ENCODE measurements at regions not wholly inside any gene's neighbourhood (a gene's known extent, or its start where the extent isn't known, plus 50 kb on each side); places are given as distances from the start of the nearest gene placed in this dataset.

- no peak for DNase-seq (ENCODE audit: insufficient read length, low spot score)
- TF ChIP-seq PAX5 (IDR thresholded peaks at IDR 0.05; ENCODE audit: insufficient read depth, low read length, severe bottlenecking) (no peak), POLR2A (IDR thresholded peaks at IDR 0.05; ENCODE audit: low read depth, low read length) (no peak), TAF1 (IDR thresholded peaks at IDR 0.05; ENCODE audit: low read depth, low read length) (no peak)
- no peak for FAIRE-seq
These were observed 259.7 kb upstream of the PLET1 start for GRCh38 chr11:112520354-112520753.

- TF ChIP-seq SPI1 (IDR thresholded peaks at IDR 0.05; ENCODE audit: low read depth, low read length) (no peak), TAF1 (IDR thresholded peaks at IDR 0.05; ENCODE audit: low read depth, low read length) (no peak)
- no peak for FAIRE-seq
- no peak for DNase-seq (ENCODE audit: insufficient read length, low spot score)
These were observed 261.9 kb upstream of the PLET1 start for GRCh38 chr11:112522536-112522935.

GRCh38 chr11:112523031-112523430 lies 262.4 kb upstream of the PLET1 start:
- FAIRE-seq (no peak), DNase-seq (ENCODE audit: insufficient read length, low spot score) (no peak)
- TF ChIP-seq POLR2AphosphoS5 (IDR thresholded peaks at IDR 0.05; ENCODE audit: low read depth, low read length) (no peak), TAF1 (IDR thresholded peaks at IDR 0.05; ENCODE audit: low read depth, low read length) (no peak), SPI1 (IDR thresholded peaks at IDR 0.05; ENCODE audit: low read depth, low read length) (no peak), POLR2A (IDR thresholded peaks at IDR 0.05; ENCODE audit: low read depth, low read length) (no peak), POU2F2 (IDR thresholded peaks at IDR 0.05; ENCODE audit: low read depth, low read length) (no peak), PAX5 (IDR thresholded peaks at IDR 0.05; ENCODE audit: insufficient read depth, low read length, severe bottlenecking) (no peak)

GRCh38 chr11:112523477-112523876 lies 262.8 kb upstream of the PLET1 start:
- no peak for DNase-seq (ENCODE audit: insufficient read length, low spot score)
- no peak for TF ChIP-seq TAF1 (IDR thresholded peaks at IDR 0.05; ENCODE audit: low read depth, low read length)
- no peak for TF ChIP-seq PAX5 (IDR thresholded peaks at IDR 0.05; ENCODE audit: insufficient read depth, low read length, severe bottlenecking)
- no peak for TF ChIP-seq POLR2A (IDR thresholded peaks at IDR 0.05; ENCODE audit: low read depth, low read length)
- no peak for TF ChIP-seq SPI1 (IDR thresholded peaks at IDR 0.05; ENCODE audit: low read depth, low read length)
- TF ChIP-seq POU2F2 (IDR thresholded peaks at IDR 0.05; ENCODE audit: low read depth, low read length): no peak
- no peak for TF ChIP-seq POLR2AphosphoS5 (IDR thresholded peaks at IDR 0.05; ENCODE audit: low read depth, low read length)
- no peak for FAIRE-seq

DNA sequence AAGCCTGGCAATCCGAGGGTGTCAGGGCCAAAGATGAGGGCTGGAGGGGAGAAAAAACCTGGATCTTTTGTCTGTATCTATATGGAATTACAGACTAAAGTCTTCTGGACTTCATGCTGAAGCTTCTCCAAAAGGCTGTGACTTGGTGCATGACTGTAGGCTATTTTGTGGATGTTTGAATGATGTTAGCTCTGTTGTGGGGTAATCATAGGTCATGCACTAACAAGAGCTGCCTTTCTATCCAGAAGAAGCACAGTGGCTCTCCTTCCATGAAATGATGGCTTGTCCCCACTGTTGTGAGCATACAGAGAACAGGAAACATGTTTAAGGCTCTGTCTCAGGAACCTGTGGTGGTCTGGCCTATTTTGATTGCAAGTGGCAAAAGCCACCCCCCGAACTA lies 263.3 kb upstream of the PLET1 start:
- FAIRE-seq: no peak
- DNase-seq (ENCODE audit: insufficient read length, low spot score): no peak
- no peak for TF ChIP-seq TAF1 (IDR thresholded peaks at IDR 0.05; ENCODE audit: low read depth, low read length)
- no peak for TF ChIP-seq POU2F2 (IDR thresholded peaks at IDR 0.05; ENCODE audit: low read depth, low read length)
- TF ChIP-seq POLR2A (IDR thresholded peaks at IDR 0.05; ENCODE audit: low read depth, low read length): no peak
- no peak for TF ChIP-seq POLR2AphosphoS5 (IDR thresholded peaks at IDR 0.05; ENCODE audit: low read depth, low read length)
- TF ChIP-seq SPI1 (IDR thresholded peaks at IDR 0.05; ENCODE audit: low read depth, low read length): no peak
- TF ChIP-seq PAX5 (IDR thresholded peaks at IDR 0.05; ENCODE audit: insufficient read depth, low read length, severe bottlenecking): no peak

DNA sequence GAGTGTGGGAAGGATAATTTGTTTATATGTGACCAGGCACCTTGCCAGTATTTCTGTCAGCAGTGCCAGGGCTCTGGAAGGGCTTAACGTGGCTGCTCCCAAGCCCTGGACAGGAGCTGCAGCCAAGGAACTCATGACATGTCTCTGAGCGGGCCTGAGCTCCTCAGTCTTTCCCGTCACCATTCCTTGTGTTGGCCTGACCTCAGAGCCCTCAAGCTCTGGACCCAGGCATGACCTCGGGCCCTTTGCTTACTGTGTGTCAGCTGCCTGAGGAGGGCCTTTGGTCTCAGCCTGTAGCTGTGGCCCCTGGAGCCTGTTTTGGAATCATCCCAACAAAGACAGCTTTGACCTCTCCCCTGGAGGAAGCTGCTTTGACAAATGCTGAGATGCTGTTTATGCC lies 264.1 kb upstream of the PLET1 start:
- DNase-seq (ENCODE audit: insufficient read length, low spot score) (no peak), FAIRE-seq (no peak)
- TF ChIP-seq TAF1 (IDR thresholded peaks at IDR 0.05; ENCODE audit: low read depth, low read length): no peak
- no peak for TF ChIP-seq POLR2A (IDR thresholded peaks at IDR 0.05; ENCODE audit: low read depth, low read length)

- FAIRE-seq (no peak), DNase-seq (ENCODE audit: insufficient read length, low spot score) (no peak)
- TF ChIP-seq PAX5 (IDR thresholded peaks at IDR 0.05; ENCODE audit: insufficient read depth, low read length, severe bottlenecking): no peak
- no peak for TF ChIP-seq POLR2AphosphoS5 (IDR thresholded peaks at IDR 0.05; ENCODE audit: low read depth, low read length)
- TF ChIP-seq POLR2A (IDR thresholded peaks at IDR 0.05; ENCODE audit: low read depth, low read length): no peak
- no peak for TF ChIP-seq POU2F2 (IDR thresholded peaks at IDR 0.05; ENCODE audit: low read depth, low read length)
- TF ChIP-seq SPI1 (IDR thresholded peaks at IDR 0.05; ENCODE audit: low read depth, low read length): no peak
- TF ChIP-seq TAF1 (IDR thresholded peaks at IDR 0.05; ENCODE audit: low read depth, low read length): no peak
These were observed 264.6 kb upstream of the PLET1 start for GRCh38 chr11:112525270-112525669.

DNA sequence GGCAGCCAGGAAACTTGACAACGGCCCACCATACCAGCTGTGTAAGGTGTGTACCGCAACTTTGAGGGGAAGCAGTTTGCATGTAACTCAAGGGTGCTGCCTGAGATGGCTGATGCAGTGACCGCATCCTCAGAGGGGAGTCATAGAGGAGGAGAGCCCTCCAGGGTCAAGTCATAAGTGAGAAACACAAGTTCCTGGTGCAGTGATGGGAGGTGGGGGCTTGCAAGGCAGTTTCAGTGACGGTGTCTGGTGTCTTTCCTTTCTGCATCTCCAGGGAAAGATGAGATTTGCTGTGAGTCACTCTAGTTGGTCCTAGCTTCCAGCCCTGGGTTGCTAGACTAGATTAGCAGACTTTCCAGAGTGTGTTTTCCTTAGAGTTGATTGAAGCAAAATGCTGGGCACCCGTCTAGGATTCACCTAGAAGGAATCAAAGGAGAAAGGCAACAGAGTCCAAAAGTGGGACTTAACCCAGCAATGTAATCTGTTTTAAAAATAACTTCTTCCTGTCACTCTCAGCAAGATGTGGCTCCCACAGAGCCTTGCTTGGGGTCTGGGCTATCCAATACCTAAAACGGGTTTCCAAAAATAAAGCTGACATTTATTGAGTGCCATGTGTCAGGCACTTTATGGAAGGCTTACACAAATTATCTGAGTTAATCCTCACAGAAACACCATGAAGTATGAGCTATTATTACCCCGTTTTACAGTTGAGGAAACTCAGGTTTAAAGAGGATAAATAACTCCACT lies 265.4 kb upstream of the PLET1 start:
- no peak for DNase-seq (ENCODE audit: insufficient read length, low spot score)
- FAIRE-seq: no peak
- TF ChIP-seq SPI1 (IDR thresholded peaks at IDR 0.05; ENCODE audit: low read depth, low read length) (no peak), POLR2A (IDR thresholded peaks at IDR 0.05; ENCODE audit: low read depth, low read length) (no peak), POLR2AphosphoS5 (IDR thresholded peaks at IDR 0.05; ENCODE audit: low read depth, low read length) (no peak), TAF1 (IDR thresholded peaks at IDR 0.05; ENCODE audit: low read depth, low read length) (no peak)

DNA sequence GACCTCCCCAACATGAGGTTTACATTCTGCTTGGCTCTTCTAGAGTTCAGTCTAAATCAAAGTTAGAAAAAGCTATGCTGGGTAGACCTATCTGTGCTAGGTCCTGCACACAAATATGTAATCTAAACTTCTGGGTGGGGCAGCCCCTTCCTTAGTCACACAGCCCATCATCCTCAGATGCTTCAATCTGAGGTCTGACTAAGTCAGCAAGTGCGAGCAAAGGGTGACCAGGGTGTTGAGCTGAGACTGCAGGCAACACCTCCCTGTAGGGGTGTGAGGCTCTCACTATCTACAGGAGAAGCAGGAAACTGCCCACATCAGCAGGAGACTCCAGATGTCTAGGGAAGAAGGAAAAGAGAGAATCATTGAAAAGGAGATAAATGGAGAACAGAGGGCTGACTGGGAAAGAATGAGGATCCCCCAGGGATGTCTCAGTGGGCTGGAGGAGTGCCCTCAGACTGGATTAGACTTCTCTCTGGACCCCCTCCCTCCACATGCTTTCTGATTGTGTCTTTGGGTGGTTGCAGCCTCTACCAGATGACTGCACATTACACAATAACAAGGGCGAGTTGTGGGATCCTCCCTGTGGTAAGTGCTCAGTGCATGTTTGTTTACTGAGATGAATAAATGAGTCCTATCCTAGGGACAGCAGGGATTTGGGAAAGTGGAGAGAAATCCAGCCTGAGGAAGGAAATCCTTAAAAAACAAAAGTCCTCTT lies 266.2 kb upstream of the PLET1 start:
- TF ChIP-seq POLR2AphosphoS5 (IDR thresholded peaks at IDR 0.05; ENCODE audit: low read depth, low read length) (no peak), SPI1 (IDR thresholded peaks at IDR 0.05; ENCODE audit: low read depth, low read length) (no peak), PAX5 (IDR thresholded peaks at IDR 0.05; ENCODE audit: insufficient read depth, low read length, severe bottlenecking) (no peak), POLR2A (IDR thresholded peaks at IDR 0.05; ENCODE audit: low read depth, low read length) (no peak), TAF1 (IDR thresholded peaks at IDR 0.05; ENCODE audit: low read depth, low read length) (no peak), POU2F2 (IDR thresholded peaks at IDR 0.05; ENCODE audit: low read depth, low read length) (no peak)
- DNase-seq (ENCODE audit: insufficient read length, low spot score): no peak
- FAIRE-seq: no peak

DNA sequence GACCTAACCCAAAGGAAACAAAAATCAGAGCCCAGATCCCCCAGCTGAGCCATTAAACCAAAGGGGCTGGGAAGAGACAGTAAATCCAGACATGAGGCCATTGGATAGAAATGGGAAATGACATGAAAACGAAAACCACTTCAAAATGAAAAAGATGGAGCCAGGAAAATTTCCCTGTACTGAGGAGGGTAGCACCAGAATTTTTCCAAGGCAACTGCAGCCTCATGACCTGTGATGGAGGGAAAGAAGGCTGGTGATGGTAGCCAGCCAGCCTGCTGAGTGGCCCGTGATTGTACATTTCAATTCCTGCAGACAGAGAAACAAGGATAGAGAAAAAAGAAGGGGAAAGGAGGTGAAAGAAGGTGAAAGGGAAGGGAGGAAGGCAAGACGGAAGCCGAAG lies 268.4 kb upstream of the PLET1 start:
- FAIRE-seq (no peak), DNase-seq (ENCODE audit: insufficient read length, low spot score) (no peak)
- no peak for TF ChIP-seq TAF1 (IDR thresholded peaks at IDR 0.05; ENCODE audit: low read depth, low read length)
- no peak for TF ChIP-seq POLR2AphosphoS5 (IDR thresholded peaks at IDR 0.05; ENCODE audit: low read depth, low read length)

Measured in GM12891 (cell line).